Left ventricle myocardium inferior (tissue), 1 donor: ENCODE measurements at regions not wholly inside any gene's neighbourhood (a gene's known extent, or its start where the extent isn't known, plus 50 kb on each side); places are given as distances from the start of the nearest gene placed in this dataset.
"Not testable (repeated sequence)": the region's sequence is repeated elsewhere in the genome, so short reads cannot be mapped to it uniquely, and the experiment has no call there.

ENCODE experiments used
- DNase-seq: peaks from one replicate; pipeline ENCODE4 v3.0.0-alpha.2; 2020
- H3K27ac ChIP-seq: fragments of 200-600 bp; replicated peaks from 2 replicates; pipeline ENCODE4 v1.8.0; 2021
- H3K27me3 ChIP-seq: fragments of 200-600 bp; 2 replicates; pipeline ENCODE4 v1.8.0; 2021; ENCODE audit warnings: low read depth
- H3K36me3 ChIP-seq: fragments of 200-600 bp; 2 replicates; pipeline ENCODE4 v1.8.0; 2021
- H3K4me1 ChIP-seq: fragments of 200-600 bp; 2 replicates; pipeline ENCODE4 v1.8.0; 2021
- H3K4me3 ChIP-seq: fragments of 200-600 bp; 2 replicates; pipeline ENCODE4 v1.8.0; 2021; ENCODE audit warnings: mild to moderate bottlenecking, moderate library complexity
- H3K9me3 ChIP-seq: fragments of 200-600 bp; replicated peaks from 2 replicates; pipeline ENCODE4 v1.8.0; 2021
- intact Hi-C: fragments of 100-400 bp; cut with micrococcal nuclease; formaldehyde crosslinking; loops from one replicate; pipeline ENCODE4 v1.11.0; 2022
- TF ChIP-seq, protein P1 (sequence below): fragments of 200-600 bp; IDR thresholded peaks from 2 replicates; pipeline ENCODE4 v1.8.0; 2021; ENCODE audit warnings: antibody characterized with exemption, mild to moderate bottlenecking, borderline replicate concordance
- donor health status: DM: no; HTN: yes; CAD: no; lungs with severe emphysema.

- Histone ChIP-seq H3K4me3 (no peak overlapping the region), H3K9me3 (no peaks in the 10 kb centered on the region), H3K4me1 (peaks cover 7% of the 10 kb centered on the region), H3K27me3 (no peaks in the 10 kb centered on the region), H3K36me3 (no peaks in the 10 kb centered on the region), H3K27ac (no peak overlapping the region)
- intact Hi-C loops: no loop called here
- DNase-seq: no peak
- TF ChIP-seq, protein P1, sequence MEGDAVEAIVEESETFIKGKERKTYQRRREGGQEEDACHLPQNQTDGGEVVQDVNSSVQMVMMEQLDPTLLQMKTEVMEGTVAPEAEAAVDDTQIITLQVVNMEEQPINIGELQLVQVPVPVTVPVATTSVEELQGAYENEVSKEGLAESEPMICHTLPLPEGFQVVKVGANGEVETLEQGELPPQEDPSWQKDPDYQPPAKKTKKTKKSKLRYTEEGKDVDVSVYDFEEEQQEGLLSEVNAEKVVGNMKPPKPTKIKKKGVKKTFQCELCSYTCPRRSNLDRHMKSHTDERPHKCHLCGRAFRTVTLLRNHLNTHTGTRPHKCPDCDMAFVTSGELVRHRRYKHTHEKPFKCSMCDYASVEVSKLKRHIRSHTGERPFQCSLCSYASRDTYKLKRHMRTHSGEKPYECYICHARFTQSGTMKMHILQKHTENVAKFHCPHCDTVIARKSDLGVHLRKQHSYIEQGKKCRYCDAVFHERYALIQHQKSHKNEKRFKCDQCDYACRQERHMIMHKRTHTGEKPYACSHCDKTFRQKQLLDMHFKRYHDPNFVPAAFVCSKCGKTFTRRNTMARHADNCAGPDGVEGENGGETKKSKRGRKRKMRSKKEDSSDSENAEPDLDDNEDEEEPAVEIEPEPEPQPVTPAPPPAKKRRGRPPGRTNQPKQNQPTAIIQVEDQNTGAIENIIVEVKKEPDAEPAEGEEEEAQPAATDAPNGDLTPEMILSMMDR: no peak
Measured at GRCh38 chr2:144642856-144643255, 122.9 kb upstream of the ZEB2 start.

DNA sequence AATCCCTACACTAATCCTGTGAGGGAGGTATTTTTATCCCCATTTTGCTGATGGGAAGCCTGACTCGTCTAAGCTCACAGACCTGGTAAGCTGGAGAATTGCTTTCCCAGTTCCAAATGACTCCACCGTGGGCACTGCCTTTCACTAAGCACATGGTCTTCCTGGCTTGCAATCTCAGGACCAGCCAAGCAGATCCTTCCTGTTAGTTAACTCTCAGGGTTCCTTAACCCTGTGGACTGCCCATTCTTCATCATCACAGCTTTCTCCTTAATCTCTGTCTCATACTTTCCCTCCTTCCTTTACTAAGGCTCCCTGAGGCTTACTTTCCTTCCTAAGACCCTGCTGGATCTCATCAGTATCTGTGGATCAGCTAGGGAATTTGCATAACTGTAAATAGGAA, 122.2 kb upstream of the ZEB2 start:
- no peaks in the 10 kb centered on the region for H3K27me3 ChIP-seq
- peaks cover under 1% of the 10 kb centered on the region for H3K9me3 ChIP-seq
- intact Hi-C loops: no loop called here
- H3K4me1 ChIP-seq: peaks cover 7% of the 10 kb centered on the region
- no peak overlapping the region for H3K4me3 ChIP-seq
- no peak overlapping the region for H3K27ac ChIP-seq
- DNase-seq: no peak
- TF ChIP-seq, protein P1: no peak
- H3K36me3 ChIP-seq: no peaks in the 10 kb centered on the region

- H3K36me3 ChIP-seq, H3K27ac ChIP-seq, H3K4me3 ChIP-seq, H3K27me3 ChIP-seq, H3K4me1 ChIP-seq, intact Hi-C loops, DNase-seq: not testable (repeated sequence)
- peaks cover 29% of the 10 kb centered on the region for H3K9me3 ChIP-seq
Measured at GRCh38 chr2:144638250-144638649, 118.3 kb upstream of the ZEB2 start.

GRCh38 chr2:144636860-144637259, 116.9 kb upstream of the ZEB2 start:
- H3K36me3 ChIP-seq, DNase-seq, H3K4me3 ChIP-seq, H3K27ac ChIP-seq, intact Hi-C loops, H3K27me3 ChIP-seq, H3K4me1 ChIP-seq: not testable (repeated sequence)
- peaks cover 32% of the 10 kb centered on the region for H3K9me3 ChIP-seq

GRCh38 chr2:144632809-144633208, 112.9 kb upstream of the ZEB2 start:
- Histone ChIP-seq H3K36me3 (no peaks in the 10 kb centered on the region), H3K4me3 (no peak overlapping the region), H3K4me1 (no peaks in the 10 kb centered on the region), H3K27ac (no peak overlapping the region), H3K9me3 (peaks cover 32% of the 10 kb centered on the region), H3K27me3 (no peaks in the 10 kb centered on the region)
- DNase-seq: no peak
- TF ChIP-seq, protein P1: no peak
- intact Hi-C loops: no loop called here

GRCh38 chr2:144631636-144632035, 111.7 kb upstream of the ZEB2 start:
- H3K9me3 ChIP-seq: peaks cover 26% of the 10 kb centered on the region
- TF ChIP-seq, protein P1: no peak
- intact Hi-C loops: no loop called here
- DNase-seq: no peak
- no peak overlapping the region for H3K27ac ChIP-seq
- H3K4me1 ChIP-seq: no peaks in the 10 kb centered on the region
- no peak overlapping the region for H3K4me3 ChIP-seq
- no peaks in the 10 kb centered on the region for H3K27me3 ChIP-seq
- no peaks in the 10 kb centered on the region for H3K36me3 ChIP-seq
